Osteocyte (in vitro differentiated cells): ENCODE measurements at regions not wholly inside any gene's neighbourhood (a gene's known extent, or its start where the extent isn't known, plus 50 kb on each side); places are given as distances from the start of the nearest gene placed in this dataset.

Experiments
- DNase-seq: peaks from one replicate; pipeline ENCODE4 v3.0.0; 2021; ENCODE audit warnings: mixed read lengths; ENCODE audit not compliant: unreplicated experiment; ENCODE audit errors: extremely low spot score
- H3K27ac Mint-ChIP-seq: one replicate; pipeline ENCODE4 v1.8.0; 2021; ENCODE audit warnings: mild to moderate bottlenecking, mixed read lengths; ENCODE audit not compliant: unreplicated experiment
- H3K27me3 Mint-ChIP-seq: one replicate; pipeline ENCODE4 v1.8.0; 2021; ENCODE audit warnings: mixed read lengths; ENCODE audit not compliant: unreplicated experiment
- H3K36me3 Mint-ChIP-seq: one replicate; pipeline ENCODE4 v1.8.0; 2021; ENCODE audit warnings: mixed read lengths; ENCODE audit not compliant: unreplicated experiment
- H3K4me1 Mint-ChIP-seq: one replicate; pipeline ENCODE4 v1.8.0; 2021; ENCODE audit warnings: mixed read lengths; ENCODE audit not compliant: unreplicated experiment
- H3K4me3 Mint-ChIP-seq: one replicate; pipeline ENCODE4 v1.8.0; 2021; ENCODE audit warnings: mild to moderate bottlenecking, moderate library complexity, mixed read lengths; ENCODE audit not compliant: unreplicated experiment
- H3K9me3 Mint-ChIP-seq: one replicate; pipeline ENCODE4 v1.8.0; 2021; ENCODE audit warnings: mixed read lengths; ENCODE audit not compliant: unreplicated experiment
- TF ChIP-seq, protein P1 (sequence below): fragments of 200-600 bp; sonication (generic); IDR thresholded peaks from 2 replicates; pipeline ENCODE4 v1.5.0; 2021; ENCODE audit warnings: antibody characterized with exemption, mild to moderate bottlenecking, moderate library complexity

DNA sequence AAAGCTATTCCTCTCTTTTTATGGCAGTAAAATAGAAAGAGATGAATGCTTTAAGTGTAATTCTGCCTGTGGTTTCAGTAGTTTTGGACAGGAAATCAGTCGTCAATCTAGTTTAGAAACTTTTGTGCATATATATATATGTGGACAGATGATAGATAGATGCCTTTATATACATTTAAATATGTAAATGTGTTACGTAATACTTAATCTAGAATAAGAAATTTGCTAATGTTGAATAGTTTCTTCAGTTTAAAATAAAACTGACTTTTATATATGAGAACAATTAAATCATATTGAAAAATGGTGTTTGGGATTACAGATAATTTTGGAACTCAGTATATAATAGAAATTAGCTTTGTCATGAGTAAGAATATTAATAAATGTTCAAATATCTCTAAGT lies 1165.7 kb upstream of the NCAM2 start:
- no peaks in the 10 kb centered on the region for H3K27me3 Mint-ChIP-seq
- TF ChIP-seq, protein P1, sequence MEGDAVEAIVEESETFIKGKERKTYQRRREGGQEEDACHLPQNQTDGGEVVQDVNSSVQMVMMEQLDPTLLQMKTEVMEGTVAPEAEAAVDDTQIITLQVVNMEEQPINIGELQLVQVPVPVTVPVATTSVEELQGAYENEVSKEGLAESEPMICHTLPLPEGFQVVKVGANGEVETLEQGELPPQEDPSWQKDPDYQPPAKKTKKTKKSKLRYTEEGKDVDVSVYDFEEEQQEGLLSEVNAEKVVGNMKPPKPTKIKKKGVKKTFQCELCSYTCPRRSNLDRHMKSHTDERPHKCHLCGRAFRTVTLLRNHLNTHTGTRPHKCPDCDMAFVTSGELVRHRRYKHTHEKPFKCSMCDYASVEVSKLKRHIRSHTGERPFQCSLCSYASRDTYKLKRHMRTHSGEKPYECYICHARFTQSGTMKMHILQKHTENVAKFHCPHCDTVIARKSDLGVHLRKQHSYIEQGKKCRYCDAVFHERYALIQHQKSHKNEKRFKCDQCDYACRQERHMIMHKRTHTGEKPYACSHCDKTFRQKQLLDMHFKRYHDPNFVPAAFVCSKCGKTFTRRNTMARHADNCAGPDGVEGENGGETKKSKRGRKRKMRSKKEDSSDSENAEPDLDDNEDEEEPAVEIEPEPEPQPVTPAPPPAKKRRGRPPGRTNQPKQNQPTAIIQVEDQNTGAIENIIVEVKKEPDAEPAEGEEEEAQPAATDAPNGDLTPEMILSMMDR: no peak
- no peak overlapping the region for H3K4me3 Mint-ChIP-seq

DNA sequence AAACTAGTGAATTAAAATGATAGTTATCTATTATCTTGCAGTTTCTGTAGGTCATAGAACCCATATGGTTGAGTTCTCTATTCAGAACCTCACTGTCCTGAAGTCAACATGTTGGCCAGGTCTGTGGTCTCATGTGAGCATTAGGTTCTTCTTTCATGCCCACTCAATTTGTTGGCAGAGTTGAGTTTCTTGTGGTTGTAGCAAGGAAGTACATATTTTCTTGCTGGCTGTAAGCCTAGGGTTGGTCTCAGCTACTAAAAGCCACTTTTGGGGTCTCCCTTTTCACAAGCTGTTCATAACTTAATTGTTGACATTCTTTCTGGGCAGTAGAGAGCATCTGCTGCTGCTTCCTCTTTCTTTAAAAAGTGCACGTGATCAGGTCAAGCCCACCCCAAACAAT lies 1165.1 kb upstream of the NCAM2 start:
- H3K36me3 Mint-ChIP-seq: no peaks in the 10 kb centered on the region
- no peak overlapping the region for H3K4me3 Mint-ChIP-seq
- peaks cover 14% of the 10 kb centered on the region for H3K9me3 Mint-ChIP-seq
- H3K4me1 Mint-ChIP-seq: peaks cover 3% of the 10 kb centered on the region
- no peaks in the 10 kb centered on the region for H3K27me3 Mint-ChIP-seq
- no peak for DNase-seq
- no peak overlapping the region for H3K27ac Mint-ChIP-seq
- TF ChIP-seq, protein P1: no peak

More for the DNA sequence above, 1165.7 kb upstream of the NCAM2 start:
- peaks cover 14% of the 10 kb centered on the region for H3K9me3 Mint-ChIP-seq
- H3K36me3 Mint-ChIP-seq: no peaks in the 10 kb centered on the region
- H3K4me1 Mint-ChIP-seq: peaks cover 3% of the 10 kb centered on the region
- H3K27ac Mint-ChIP-seq: no peak overlapping the region
- DNase-seq: no peak

DNA sequence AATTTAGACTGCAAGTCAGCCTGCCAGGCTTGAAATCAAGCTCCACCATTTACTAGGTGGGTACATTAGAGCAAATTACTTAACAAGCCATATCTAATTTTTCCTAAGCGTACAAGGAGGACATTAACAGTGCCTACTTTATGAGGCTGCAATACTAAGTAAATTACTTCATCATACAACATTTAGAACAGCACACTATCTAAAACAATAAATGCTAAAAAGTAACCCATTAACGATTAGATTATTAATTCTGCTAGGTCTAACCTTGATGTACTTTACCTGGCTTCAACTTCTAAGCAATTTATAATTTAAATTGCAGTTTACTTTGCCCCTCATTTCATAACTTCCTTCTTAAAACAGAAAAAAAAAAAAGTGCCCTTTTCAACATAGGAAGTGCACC lies 1155.6 kb upstream of the NCAM2 start:
- H3K27me3 Mint-ChIP-seq: peaks cover 10% of the 10 kb centered on the region
- H3K27ac Mint-ChIP-seq: no peak overlapping the region
- no peaks in the 10 kb centered on the region for H3K4me1 Mint-ChIP-seq
- TF ChIP-seq, protein P1: no peak
- H3K9me3 Mint-ChIP-seq: no peaks in the 10 kb centered on the region
- no peaks in the 10 kb centered on the region for H3K36me3 Mint-ChIP-seq
- DNase-seq: no peak
- no peak overlapping the region for H3K4me3 Mint-ChIP-seq

DNA sequence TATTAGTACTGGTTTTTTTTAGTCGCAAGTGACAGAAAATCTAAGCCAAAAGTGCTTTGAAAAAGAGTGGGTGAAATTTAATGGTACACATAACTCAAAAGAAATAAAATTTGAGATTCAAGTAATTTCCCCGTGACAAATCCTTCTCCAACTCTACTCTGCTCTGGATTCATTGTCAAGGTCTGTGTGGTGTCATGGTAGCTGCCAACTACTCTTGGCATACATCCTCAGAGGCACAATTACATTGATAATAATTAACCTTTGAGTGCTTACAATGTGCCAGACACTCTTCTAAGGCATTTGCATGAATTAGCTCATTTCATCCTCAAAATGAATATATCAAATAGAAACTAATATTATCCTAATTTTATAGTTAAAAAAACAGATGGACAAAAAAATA lies 1153.9 kb upstream of the NCAM2 start:
- Mint-ChIP-seq H3K4me1 (no peaks in the 10 kb centered on the region), H3K27ac (no peak overlapping the region), H3K4me3 (no peak overlapping the region), H3K9me3 (no peaks in the 10 kb centered on the region), H3K36me3 (no peaks in the 10 kb centered on the region), H3K27me3 (peaks cover 5% of the 10 kb centered on the region)
- no peak for DNase-seq
- TF ChIP-seq, protein P1: no peak

DNA sequence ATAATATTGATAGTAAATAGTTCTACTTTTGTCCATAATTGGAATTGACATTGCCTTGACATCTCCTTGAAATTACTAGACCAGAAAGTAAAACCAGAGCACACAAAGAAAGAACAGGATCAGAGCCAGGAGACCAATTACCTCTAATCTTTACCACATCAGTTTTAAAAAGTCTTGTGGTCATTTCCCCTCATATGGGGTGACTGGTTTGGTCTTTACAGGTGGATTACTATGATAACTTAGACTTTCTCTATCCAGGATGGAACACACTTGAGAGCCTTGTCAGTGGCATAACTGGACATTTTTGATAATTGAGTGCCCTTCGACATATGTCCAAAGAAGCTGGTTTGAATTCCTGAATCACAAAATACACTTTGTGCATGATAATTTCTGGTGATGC lies 1148.1 kb upstream of the NCAM2 start:
- TF ChIP-seq, protein P1: no peak
- Mint-ChIP-seq H3K9me3 (peaks cover 3% of the 10 kb centered on the region), H3K4me1 (no peaks in the 10 kb centered on the region), H3K36me3 (no peaks in the 10 kb centered on the region), H3K27me3 (peaks cover 3% of the 10 kb centered on the region), H3K4me3 (no peak overlapping the region), H3K27ac (no peak overlapping the region)
- no peak for DNase-seq
